HG03135 (cell line): ENCODE measurements at regions not wholly inside any gene's neighbourhood (a gene's known extent, or its start where the extent isn't known, plus 50 kb on each side); places are given as distances from the start of the nearest gene placed in this dataset.
"Not testable (repeated sequence)": the region's sequence is repeated elsewhere in the genome, so short reads cannot be mapped to it uniquely, and the experiment has no call there.

ENCODE experiments used
- ATAC-seq: cut with Tn5 transposase; IDR thresholded peaks from one replicate; pipeline ENCODE4 v1.9.1; 2021; ENCODE audit warnings: mild to moderate bottlenecking, moderate library complexity; ENCODE audit not compliant: unreplicated experiment

DNA sequence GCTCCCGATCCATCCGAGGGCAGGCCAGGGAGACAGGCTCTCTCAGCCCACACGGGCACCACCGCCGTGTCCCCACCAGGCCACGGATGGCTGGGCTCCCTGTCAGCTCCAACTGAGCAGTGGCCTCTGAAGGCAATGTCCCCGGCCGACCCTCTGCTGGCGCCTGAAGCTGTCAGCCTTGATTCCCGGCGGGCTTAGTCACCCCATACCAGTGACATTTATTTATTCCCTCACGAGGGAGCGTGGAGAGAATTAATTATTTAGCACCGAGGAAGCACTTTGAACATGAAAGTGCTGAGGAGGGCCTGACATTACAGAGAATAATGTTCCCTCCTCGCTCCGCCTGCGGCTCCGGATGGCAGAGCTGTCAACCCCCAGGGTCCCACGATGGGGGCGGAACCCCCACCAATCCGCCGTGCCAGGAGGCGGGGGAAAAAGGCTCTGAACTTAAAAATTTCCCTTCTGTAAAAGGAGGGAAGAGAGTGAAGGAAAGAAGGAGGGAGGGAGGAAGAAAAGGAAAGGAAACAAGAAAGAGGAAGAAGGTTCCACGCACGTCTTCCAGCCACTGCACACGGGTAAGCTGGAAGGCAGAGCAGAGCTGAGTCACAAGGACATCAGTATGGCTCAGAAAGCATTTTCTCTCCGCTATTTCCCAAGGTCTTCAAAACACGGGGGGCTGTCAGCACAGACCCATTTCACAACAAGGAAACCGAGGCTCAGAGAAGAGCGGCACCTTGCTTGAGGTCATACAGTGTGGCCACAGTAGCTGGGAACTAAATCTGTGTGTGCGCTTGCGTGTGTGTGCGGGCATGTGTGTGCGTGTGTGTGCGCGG, 108.7 kb upstream of the NCOR2 start:
- no peak for ATAC-seq

GRCh38 chr12:124674937-124675336, 107.5 kb upstream of the NCOR2 start:
- ATAC-seq, result no peak

GRCh38 chr12:124673801-124674617, 106.6 kb upstream of the NCOR2 start:
- no peak for ATAC-seq

DNA sequence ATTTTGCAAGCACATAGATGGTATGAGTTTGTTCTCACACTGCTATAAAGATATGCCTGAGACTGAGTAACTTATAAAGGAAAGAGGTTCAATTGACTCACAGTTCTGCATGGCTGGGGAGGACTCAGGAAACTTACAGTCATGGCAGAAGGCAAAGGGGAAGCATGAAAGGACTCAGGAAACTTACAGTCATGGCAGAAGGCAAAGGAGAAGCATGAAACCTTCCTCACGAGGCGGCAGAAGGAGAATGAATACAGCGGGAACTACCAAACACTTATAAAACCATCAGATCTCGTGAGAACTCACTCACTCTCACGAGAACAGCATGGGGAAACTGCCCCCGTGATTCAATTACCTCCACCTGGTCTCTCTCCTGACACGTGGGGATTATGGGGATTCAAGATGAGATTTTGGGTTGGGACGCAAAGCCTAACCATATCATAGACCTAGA, 101.9 kb upstream of the NCOR2 start:
- not testable (repeated sequence) for ATAC-seq

- ATAC-seq, result no peak
Measured at GRCh38 chr12:124668602-124669001, 101.2 kb upstream of the NCOR2 start.

DNA sequence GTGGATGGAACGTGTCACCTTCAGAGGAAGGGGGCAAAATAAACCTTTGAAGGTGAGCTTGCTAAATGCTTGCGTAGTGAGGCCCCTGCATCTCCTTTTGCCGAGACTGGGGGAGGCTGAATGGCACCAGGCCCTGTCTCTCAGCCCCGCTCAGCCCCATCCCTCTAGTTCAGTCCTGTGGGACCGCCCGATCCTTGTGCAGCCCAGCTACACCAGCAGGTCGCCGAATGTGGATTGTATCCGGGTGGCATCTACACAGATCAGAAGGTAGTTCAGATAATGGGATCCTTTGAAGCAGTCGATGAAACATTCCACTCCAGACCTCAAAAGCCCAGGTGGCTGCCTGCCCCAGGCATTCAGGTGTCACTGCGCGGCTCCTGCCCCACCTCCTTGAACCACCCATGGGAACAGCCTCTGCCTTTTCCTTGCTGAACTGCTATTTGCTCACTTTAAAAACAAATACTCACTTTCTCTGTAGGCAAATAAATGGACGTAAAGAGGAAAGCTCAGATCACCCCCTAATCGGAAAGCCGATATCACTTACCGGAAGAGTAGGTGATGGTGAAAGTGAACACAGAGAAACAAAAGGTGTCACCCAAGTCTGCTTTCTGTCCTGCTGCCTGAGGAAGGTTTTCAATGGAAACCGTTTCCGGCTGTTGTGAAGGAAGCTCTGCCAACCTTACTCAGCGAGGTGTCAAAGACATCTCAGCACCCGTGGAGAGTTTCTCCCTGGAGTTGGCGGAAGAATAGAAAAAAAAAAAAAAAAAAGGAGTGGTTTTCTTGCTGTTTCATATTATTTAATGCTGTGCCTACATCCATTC, 100.3 kb upstream of the NCOR2 start:
- ATAC-seq, result no peak

- no peak for ATAC-seq
Measured at GRCh38 chr12:124666722-124667259, 99.4 kb upstream of the NCOR2 start.

GRCh38 chr12:124665511-124665910, 98.1 kb upstream of the NCOR2 start:
- no peak for ATAC-seq

DNA sequence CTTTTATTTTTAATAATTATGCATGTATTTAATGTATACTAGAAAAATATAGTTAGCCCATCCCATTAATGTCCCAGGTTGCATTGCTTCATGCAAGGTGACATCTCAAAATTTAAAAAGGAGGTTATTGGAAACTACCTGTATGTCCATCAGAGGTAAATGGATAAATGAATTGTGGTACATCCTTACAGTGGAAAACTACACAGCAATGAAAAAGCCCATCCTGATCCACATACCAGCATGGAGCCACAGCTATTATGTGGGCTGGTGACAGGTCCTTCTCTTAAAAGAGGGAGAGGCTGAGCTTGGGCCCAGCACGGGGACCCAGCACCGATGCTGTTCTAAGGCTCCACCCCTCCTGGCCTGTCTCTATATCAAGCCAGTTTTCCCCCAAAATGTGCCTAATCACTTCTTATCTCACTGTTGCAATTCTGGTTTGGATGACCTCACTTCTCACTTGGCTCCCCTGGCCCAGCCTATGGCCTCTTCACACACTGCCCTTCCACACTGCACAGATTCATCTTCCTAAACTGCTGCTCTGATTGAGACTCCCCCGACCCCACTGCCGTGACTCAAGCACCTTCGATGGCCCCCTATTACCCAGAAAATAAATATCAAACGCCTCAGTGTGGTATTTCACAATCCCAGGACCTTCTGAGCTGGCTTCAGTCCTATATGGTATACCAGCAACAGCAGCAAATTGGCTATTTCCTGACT, 97.1 kb upstream of the NCOR2 start:
- ATAC-seq, result no peak

GRCh38 chr12:124663771-124664366, 96.5 kb upstream of the NCOR2 start:
- no peak for ATAC-seq

DNA sequence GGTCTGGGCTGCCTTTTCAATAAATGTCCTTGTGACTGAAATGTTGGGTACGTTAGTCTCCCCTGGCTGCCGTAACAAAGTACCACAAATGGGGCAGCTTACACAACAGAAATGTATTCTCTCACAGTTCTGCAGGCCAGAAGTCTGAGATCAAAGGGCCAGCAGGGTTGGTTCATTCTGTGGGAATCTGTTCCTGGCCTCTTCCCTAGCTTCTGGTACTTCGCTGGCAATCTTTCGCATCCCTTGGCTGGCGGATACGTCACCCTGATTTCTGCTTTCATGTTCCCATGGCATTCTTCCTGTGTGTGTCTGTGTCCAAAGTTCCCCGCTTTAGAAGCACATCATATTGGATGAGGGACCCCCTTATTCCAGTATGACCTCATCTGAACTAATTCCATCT, 95.8 kb upstream of the NCOR2 start:
- ATAC-seq, result no peak

- ATAC-seq, result no peak
Measured at GRCh38 chr12:124661341-124661740, 93.9 kb upstream of the NCOR2 start.

DNA sequence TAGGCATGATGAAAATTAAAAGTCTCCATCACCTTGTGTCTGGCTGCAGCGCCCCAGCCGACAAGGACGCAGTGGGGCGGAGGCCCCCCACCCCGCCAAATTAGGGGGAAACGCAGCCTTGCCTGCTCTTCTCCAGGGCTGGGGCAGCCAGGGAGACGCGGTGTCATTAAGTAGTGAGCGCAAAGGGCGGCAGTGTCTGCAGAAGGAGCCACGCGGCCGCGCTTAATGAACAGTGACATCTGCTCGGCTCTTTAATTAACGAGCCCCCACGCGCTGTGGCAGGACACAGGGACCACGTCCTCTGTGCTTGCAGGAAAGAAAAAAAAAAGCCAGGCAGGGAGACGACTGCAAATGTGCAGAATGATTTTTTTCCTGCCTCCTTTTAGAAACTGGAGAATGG, 93.4 kb upstream of the NCOR2 start:
- ATAC-seq, result no peak

- no peak for ATAC-seq
Measured at GRCh38 chr12:124658806-124659402, 91.5 kb upstream of the NCOR2 start.

DNA sequence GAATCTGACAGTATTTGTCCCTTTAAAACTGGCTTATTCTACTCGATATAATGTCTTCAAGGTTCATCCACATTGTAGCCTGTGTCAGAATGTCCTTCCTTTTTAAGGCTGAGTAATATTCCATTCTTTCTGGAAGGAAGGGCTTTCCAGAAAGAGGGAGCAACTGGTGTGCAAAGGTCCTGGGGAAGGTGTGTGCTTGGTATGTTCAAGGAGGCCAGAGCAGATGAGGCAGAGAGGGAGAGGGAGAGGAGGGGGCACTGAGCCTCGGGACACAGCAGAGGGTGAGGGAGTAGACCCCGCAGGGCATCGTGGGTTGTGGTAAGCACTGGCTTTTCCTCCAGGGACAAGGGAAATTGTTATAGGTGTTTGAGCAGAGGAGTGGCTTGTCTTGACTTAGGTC, 90.9 kb upstream of the NCOR2 start:
- ATAC-seq, result no peak

GRCh38 chr12:124656947-124657434, 89.6 kb upstream of the NCOR2 start:
- no peak for ATAC-seq

DNA sequence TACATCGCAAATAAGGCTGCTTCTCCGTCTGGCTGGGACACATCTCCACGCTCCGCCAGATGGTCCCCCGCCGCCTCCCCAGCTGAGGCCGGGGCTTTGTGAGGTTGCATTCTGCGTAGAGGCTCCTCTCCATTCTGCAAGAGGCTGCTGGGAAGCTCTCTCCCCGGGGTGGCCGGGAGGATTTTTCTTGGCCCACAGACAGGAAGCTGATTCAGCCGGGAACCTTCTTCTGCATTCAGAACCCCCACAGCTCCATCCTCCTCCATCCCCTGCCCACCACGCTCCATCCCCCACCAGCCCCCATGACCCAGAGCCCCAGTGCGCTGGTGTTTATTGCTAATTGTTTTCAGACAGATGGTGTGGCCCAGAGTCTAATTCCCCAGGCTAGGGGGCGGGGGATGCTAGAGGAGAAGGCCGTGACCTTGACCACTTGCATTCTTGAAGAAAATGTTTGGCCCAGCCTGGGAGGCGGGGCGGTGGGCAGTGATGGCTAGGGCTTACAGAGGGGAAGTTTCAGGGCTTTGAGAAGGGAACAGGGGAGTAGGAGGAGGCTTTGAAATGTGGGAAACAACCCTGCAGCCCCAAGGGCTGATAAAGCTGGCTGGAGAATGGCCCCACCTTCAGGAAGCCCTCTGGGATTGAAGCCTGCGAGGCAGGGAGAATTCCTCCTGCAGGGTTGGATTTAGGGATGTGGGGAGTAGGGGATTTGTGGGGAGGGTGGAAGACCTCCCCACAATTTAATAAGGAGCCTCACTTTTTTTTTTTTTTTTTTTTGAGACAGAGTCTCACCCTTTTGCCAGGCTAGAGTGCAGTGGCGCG, 88.5 kb upstream of the NCOR2 start:
- ATAC-seq, result no peak

GRCh38 chr12:124655048-124655697, 87.8 kb upstream of the NCOR2 start:
- ATAC-seq, result no peak
